Left ventricle myocardium superior (tissue), 1 donor: ENCODE measurements at regions not wholly inside any gene's neighbourhood (a gene's known extent, or its start where the extent isn't known, plus 50 kb on each side); places are given as distances from the start of the nearest gene placed in this dataset.
"Not testable (repeated sequence)": the region's sequence is repeated elsewhere in the genome, so short reads cannot be mapped to it uniquely, and the experiment has no call there.

ENCODE experiments used
- ATAC-seq: fragments of 200-7000 bp; cut with Tn5 transposase; one replicate; pipeline ENCODE4 v1.9.1; 2020; ENCODE audit warnings: mild to moderate bottlenecking, moderate library complexity
- DNase-seq: peaks from one replicate; pipeline ENCODE4 v3.0.0-alpha.2; 2020
- intact Hi-C: fragments of 100-400 bp; cut with micrococcal nuclease; formaldehyde crosslinking; loops from one replicate; pipeline ENCODE4 v1.11.0; 2022
- donor health status: DM: no; HTN: yes; CAD: no; lungs with severe emphysema.

DNA sequence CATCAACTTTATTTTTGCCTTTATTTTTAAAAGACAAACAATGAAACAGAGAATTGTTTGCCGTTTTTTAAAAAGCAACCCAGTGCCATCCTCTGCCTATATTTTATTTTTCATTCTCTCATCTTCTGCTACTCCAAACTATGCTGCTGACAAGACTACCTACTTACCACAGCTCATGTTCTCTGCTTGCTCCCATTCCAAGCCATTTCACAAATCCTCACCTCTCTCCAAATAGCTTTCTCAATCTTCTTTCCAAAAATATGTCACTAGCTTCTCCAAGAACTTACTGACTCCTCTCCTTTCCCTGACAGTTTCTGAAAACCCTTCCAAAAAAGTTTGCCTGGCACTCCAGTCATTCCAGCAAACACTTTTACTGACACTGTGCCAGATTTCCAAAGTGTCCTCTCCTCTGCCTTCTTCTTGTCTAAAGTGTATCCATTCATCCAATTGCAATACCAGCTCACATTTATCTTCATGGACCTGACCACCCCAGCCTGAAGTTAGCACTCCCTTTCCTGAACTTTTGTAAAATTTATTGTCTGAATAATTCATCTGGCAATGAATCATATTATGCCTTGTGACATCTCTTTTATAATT lies 766.5 kb upstream of the B3GALT2 start:
- intact Hi-C loops, result no loop called here
- ATAC-seq (peak; percentile 91), DNase-seq (no peak)

DNA sequence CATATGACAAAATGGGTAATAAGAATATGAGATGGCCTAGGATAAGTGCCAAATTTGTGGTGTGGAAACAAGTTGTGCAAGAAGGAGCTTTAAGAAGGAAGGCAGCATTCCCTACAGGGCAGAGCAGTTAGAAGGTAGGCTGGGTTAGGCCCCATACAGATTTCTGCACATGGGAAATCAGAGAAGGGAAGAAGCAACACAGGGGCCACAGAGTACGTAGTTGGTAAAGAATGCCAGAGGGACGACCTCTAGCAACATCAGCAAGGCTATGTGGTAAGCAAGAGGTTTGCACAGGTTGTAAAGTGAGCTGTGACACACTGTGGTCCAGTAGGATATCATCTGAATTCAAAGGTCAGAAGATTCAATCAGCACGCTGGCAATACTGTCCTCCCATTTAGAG lies 765.6 kb upstream of the B3GALT2 start:
- no peak for DNase-seq
- intact Hi-C loops, result no loop called here
- peak; percentile 17 for ATAC-seq

DNA sequence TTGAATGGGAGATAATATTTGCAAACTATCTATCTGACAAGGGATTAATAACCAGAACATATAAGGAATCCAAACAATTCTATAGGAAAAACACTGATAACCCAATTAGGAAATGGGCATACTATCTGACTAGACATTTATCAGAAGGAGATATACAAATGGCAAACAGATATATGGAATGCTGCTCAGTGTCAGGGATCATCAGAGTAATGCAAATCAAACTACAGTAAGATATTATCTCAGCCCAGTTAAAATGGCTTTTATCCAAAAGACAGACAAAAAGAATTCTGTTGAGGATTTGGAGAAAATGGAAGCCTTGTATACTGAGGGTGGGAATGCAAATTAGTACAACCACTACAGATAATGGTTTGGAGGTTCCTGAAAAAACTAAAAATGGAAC lies 758.0 kb upstream of the B3GALT2 start:
- intact Hi-C loops, result no loop called here
- ATAC-seq, result no peak
- no peak for DNase-seq

DNA sequence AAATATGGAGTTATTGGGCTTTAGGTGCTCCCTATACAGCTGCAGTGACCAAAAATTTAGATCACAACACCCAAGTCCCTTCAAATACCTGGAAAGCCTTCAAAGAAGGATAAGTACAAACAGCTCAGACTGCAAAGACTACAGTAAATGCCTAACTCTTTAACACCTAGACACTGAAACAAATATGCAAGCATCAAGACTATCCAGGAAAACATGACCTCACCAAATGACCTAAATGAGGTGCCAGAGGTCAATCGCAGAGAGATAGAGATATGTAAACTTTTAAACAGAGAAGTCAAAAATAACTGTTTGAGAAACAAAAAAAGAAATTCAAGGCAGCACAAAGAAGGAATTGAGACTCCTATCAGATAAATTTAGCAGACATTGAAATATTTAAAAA lies 753.8 kb upstream of the B3GALT2 start:
- intact Hi-C loops, result no loop called here
- no peak for ATAC-seq
- DNase-seq, result no peak

DNA sequence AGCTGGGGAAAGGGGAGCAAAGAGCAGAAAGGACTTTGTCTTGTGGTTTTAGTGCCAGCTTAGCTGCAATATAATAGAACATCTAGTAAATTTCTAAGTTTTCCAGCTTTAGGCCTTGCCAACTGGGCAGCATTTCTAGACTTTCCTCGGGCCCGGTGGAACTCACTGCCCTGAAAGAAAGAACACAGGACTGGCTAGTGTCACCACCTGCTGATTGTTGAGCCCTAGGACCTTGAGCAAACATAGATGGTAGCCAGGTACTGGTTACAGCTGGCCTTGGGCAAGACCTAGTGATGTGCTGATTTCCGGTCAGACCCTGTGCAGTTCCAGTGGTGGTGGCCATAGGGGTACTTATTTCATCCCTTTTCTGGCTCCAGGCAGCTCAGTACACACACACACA lies 753.2 kb upstream of the B3GALT2 start:
- intact Hi-C loops, result no loop called here
- ATAC-seq, result no peak
- DNase-seq, result no peak

DNA sequence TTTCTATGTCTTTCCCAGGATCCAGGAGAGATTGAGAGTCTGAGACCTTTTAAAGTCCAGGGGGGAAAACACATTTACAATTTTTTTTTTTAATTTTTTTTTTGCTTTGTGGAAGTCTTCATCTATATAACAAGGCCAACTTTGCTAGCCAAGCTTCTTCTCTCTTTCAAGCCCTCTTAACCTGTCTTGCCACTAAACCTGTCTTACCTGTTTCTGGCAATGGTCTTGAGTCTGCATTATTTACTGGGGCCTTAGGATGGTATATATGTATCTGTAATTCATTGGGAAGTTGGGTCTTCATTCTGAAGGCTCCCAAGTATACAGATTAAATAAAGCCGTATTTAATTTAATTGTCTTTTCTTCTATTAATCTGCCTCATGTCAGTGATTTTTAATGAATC lies 750.9 kb upstream of the B3GALT2 start:
- intact Hi-C loops, result no loop called here
- ATAC-seq (no peak), DNase-seq (no peak)

DNA sequence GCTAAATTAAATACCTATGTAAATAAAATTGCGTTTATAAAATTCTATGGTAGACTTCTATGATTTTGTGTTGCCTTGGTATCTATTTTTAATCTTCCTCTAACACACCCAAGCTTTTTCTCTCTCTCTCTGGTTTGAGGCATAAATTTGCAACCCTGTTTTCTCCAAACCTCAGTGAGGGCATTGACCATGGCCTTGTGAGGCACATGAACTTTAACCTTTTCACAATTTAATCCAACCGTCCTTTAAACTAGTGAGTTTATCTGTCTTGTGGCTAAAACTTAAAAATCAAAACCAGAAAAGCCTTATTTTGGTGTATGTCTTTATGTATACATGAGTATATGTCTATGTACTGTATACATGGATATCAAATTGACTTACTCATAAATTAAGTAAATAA lies 746.6 kb upstream of the B3GALT2 start:
- intact Hi-C loops, result no loop called here
- ATAC-seq (no peak), DNase-seq (no peak)

DNA sequence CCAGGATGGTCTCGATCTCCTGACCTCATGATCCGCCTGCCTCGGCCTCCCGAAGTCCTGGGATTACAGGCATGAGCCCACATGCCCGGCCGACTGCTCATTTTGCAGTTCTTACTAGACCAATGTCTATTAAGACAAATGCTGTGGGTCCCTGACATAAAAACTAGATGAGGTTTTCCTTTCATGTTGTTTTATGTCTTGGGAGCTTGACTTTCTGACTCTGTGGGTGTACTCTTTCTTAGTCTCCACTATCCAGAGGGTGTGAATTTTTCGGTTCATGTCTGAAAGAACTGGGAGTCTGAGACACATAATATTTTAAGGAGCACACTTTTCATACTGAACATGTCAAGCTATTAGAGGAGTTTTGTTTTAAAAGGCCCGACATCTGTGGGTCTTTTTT lies 744.9 kb upstream of the B3GALT2 start:
- ATAC-seq, result no peak
- intact Hi-C loops, result no loop called here
- DNase-seq, result no peak

DNA sequence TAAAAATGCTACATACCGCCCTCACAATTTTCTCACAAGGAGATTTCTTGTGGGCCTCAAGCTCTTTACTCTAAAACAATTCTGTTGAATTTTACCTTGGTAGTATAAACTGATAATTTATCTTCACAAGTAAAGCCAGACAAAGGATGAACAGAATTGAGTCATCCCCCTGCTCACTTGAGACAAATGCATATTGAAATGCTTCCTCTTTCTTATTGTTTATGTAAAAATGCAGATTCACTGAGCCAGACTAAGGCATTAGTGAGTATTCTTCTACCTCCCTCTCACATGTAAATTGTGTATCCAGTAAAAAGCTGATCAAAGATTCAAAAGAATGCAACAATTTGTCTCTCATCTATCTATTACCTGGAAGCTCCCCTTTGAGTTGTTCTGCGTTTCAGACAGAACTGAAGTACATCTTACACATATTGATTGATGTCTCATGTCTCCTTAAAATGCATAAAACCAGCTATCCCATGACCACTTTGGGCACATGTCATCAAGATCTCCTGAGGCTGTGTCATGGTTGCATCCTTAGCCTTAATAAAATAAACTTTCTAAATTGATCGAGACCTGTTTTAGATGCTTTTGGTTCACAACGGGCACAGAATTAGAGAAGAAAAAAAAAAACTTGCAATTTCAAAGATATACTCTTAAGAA lies 743.1 kb upstream of the B3GALT2 start:
- intact Hi-C loops, result no loop called here
- ATAC-seq (no peak), DNase-seq (no peak)

DNA sequence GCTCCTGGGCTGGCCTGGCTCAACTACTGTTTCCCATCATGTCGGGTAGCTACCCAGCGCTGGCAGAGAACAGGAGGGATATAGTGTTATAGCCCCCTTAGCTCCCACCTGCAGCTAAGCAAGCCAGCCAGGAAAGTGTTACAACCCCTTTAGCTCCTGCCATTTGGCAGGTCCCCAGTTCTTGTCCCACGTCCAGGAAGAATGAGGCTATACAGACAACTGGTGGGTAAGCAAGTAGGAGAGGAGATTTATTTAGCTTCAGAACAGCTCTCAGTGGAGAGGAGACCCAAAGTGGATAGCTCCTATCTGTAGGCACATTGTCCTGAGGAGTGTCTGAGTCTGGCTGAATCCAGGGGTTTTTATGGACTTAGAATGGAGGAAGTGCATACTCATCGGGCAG lies 741.1 kb upstream of the B3GALT2 start:
- intact Hi-C loops, result no loop called here
- no peak for DNase-seq
- peak; percentile 27 for ATAC-seq

DNA sequence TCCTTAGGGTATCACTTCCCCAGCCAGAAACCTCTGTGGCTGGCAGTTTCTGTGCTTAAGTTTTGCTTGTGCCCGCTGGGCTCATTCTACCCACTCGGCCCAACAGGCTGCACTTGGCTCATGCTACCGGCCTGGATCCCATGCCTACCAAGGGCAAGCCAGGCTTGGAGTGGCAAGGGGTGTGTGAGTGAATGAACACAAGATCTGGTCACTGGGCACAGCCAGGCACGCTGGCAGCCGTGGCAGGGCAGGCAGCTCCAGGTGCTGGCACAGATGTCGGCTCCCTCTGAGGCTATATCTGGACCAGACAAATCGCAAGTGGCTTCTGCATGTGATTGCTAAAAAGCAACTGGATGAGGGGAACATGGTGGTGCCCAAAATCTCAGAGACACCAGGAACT lies 740.5 kb upstream of the B3GALT2 start:
- intact Hi-C loops, result no loop called here
- ATAC-seq (peak; percentile 98), DNase-seq (peak; percentile 73)

DNA sequence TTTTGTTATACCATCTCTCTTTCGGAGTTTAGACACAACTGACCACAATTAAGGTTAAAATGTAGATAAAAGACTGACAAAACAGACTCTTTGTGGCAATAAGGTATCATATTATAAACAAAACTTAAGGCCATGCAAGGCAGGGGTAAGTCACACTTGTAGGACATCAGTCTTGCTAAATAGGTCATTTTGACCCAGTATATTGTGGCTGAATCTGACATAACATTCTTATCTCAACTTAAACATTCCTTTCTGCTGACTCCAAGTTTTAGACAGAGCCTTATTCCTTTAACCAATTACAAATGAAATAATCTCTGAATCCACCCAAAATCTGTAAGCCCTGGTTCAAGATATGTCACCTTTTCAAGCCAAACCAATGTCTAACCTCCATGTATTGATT lies 733.4 kb upstream of the B3GALT2 start:
- ATAC-seq (no peak), DNase-seq (no peak)
- intact Hi-C loops, result no loop called here

DNA sequence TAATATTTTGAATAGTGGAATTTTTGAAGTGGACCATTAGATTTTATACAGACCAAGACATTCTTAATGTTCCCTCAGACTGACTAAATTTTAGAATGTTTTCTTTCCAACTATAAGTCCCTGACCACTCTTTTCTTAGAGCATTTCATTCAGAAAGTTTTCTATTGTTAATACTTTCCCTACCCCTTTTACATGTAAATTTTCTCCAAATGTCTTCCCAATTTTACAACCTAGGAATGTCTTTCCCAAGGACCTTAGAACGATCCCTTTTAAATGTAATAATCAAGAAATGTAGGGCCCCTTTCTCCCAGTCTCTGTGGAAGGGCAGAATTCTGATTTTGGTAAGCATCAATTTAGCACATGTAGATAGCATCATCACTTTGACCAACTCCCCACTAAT lies 730.0 kb upstream of the B3GALT2 start:
- DNase-seq, result no peak
- intact Hi-C loops, result no loop called here
- ATAC-seq, result no peak

DNA sequence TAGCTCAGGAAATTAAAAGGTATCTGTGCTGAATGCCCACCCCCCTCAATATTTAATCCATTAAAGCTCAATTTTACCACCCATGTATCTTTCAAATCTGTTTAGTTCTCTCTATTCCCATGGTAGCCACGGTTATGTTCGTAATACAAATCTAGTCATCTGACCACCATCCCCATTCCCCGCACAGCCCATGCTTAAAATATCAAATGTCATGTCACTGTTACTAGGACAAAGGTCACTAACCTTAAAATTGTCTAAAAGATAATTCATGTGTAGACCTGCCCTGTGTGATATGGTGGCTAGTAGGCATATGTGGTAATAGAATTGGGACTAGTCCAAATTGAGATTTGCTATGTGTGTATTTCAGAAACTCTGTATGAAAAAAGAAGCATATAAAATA lies 728.5 kb upstream of the B3GALT2 start:
- intact Hi-C loops, result no loop called here
- DNase-seq (no peak), ATAC-seq (peak; percentile 52)

DNA sequence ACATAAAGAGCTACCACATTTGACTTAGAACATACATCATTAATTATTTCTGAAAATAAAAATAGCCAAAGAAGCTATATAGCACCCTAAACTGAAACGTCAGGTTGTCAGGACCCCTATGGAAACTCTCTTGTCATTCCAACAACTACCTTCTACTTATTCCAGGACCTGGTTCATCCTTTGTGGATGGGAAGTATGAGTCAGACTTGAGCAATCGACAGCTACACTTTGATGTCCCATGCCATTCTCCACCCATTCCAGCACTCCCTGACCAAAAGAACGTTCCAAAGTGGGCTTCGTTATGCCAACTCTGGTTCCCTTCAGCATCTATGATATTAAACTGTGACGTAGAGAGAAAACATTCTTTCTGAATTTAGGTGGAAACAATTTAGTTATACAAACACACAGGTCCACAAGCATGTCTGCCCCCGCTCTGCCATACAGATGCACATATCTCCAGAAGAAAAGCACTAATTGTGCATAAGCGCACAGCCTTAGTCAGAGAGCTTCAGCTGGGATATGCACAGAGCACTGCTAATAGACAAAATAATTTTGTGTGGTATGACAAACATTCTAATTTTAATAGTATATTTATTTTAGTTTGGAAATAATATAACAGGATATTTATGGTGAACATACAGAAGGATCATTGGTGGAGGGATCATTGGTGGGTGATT lies 723.1 kb upstream of the B3GALT2 start:
- DNase-seq (no peak), ATAC-seq (no peak)
- intact Hi-C loops, result no loop called here

DNA sequence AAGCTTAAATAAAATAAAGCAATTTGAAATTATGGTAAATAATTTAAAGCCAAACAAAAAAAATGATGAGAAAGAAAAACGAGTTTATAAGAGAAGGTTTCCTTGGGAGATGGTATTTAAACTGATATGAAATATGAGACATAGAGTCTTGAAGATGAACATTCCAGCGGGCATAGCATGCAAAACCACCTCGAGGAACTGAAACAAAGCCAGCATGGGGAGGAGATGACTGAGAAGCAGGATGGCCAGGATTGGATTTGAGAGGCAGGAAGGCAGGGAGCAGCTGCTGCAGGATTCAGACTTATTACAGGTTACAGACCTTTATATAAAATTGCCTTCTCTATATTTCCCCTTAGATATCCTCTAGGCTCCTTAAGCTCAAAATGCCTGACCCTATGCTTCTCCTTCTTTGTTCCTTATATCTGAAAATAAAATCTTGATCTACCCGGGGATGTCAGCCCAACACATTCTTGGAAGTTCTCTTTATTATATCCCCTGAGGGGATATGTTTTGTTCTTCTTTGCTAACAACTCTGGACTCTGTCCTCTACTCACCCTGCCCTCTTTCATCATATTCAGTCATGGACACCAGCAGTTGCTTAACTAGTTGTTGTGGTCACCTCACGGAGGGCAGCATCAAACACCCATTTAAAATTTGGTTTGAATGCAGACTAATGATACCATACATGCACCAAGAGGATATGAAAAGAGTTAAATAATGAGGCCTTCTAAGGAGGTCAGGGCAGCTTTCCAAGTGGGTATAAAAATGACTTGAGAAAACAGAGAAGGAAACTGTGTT lies 719.1 kb upstream of the B3GALT2 start:
- intact Hi-C loops, result no loop called here
- DNase-seq (no peak), ATAC-seq (no peak)

DNA sequence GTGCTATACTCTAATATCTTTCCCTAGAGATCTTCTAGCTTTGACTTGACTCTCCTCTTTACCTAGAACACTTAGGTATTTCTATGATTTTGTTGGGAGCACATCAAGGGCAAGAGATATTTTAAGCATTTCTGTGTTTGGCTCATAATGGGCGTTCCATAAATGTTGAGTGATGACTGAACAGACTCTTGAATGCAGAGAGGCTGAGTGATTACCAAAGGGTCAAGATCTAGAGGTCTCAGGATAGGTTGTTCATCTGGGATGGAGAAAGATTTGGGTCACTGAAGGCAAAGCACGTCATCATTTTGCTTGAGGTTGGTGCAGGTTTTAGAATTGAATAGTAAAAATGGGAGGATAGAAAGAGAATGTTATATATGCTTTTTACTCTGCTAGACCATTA lies 705.4 kb upstream of the B3GALT2 start:
- intact Hi-C loops, result no loop called here
- ATAC-seq (peak; percentile 72), DNase-seq (no peak)

DNA sequence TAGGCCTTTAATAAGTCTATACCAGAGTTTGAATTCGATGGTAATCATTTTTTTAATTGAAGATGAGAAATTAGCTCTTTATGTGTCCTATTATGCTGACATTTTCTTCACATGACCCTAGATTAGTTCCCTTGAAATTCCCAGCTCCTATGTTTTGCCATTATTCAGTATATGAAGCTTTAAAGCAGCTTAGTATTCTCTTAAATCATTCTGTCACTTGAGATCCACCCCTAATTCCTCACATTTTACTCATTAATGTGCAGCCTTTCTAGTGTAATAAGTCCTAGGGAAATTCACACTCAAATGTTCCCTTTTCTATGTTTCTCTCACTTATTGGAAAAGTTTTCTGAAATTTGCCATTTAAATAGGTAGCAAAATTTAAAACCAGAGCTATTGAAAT lies 704.5 kb upstream of the B3GALT2 start:
- intact Hi-C loops, result no loop called here
- ATAC-seq, result no peak
- DNase-seq, result no peak

DNA sequence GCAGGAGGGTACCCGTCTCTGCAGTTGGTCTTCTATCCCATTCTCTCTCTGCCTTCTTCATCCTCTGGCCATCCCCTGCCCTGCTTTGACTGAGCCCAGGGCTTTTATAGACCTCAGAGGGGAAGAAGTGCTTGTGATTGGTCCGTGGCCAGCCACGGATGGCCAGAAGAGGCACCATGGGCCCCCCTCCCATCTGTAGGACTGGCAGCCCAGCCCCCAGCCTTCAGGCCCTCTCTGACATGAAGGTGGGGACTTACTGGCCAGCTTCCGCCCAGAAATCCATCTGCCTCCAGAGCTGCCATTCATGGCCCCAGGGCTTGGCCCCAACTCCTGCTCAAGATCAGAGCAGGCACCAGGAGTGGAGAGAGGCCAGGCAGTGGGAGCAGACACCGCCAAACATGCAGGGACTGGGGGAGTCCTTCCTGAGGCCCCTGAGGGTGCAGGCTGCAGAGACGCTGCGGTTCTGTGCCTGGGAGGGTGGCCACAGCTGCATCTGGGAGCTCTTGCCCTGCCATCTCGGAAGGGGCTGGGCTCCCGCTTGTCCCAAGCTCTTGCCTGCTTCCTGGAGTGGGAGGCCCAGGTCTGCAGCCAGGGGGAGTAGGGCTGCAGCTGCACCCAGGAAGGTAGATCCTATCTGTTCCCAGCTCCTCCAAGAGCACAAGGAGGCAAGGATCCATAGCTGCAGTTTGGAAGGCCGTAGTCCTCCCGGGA lies 698.6 kb upstream of the B3GALT2 start:
- no peak for ATAC-seq
- intact Hi-C loops, result no loop called here
- DNase-seq, result no peak

DNA sequence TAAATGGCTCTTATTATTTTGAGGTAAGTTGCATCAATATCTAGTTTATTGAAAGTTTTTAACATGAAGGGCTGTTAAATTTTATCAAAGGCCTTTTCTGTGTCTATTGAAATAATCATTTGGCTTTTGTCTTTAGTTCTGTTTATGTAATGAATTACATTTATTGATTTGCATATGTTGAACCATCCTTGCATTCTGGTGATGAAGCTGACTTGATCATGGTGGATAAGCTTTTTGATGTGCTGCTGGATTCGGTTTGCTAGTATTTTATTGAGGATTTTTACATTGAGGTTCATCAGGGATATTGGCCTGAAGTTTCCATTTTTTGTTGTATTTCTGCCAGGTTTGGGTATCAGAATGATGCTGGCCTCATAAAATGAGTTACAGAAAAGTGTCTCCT lies 691.5 kb upstream of the B3GALT2 start:
- ATAC-seq, intact Hi-C loops, DNase-seq: not testable (repeated sequence)
